Esophagus squamous epithelium (tissue), 4 donors: ENCODE measurements at regions not wholly inside any gene's neighbourhood (a gene's known extent, or its start where the extent isn't known, plus 50 kb on each side); places are given as distances from the start of the nearest gene placed in this dataset.

Experiments used
- CTCF ChIP-seq, 6 experiments: fragments of 450-650 bp in 4 of 6; fragments of 200-600 bp in 2 of 6; sonication (generic) in 2 of 6; IDR thresholded peaks; one replicate each; pipeline ENCODE4 v1.5.1; 2016 to 2019; ENCODE audit warnings: antibody characterized with exemption in 6 of 6, mild to moderate bottlenecking in 4 of 6, moderate library complexity in 4 of 6
- POLR2A ChIP-seq, 4 donors: fragments of 450-650 bp; IDR thresholded peaks; one replicate each; pipeline ENCODE4 v1.6.1; 2017; ENCODE audit warnings: antibody characterized with exemption in 4 of 4, mild to moderate bottlenecking in 4 of 4, moderate library complexity in 3 of 4

DNA sequence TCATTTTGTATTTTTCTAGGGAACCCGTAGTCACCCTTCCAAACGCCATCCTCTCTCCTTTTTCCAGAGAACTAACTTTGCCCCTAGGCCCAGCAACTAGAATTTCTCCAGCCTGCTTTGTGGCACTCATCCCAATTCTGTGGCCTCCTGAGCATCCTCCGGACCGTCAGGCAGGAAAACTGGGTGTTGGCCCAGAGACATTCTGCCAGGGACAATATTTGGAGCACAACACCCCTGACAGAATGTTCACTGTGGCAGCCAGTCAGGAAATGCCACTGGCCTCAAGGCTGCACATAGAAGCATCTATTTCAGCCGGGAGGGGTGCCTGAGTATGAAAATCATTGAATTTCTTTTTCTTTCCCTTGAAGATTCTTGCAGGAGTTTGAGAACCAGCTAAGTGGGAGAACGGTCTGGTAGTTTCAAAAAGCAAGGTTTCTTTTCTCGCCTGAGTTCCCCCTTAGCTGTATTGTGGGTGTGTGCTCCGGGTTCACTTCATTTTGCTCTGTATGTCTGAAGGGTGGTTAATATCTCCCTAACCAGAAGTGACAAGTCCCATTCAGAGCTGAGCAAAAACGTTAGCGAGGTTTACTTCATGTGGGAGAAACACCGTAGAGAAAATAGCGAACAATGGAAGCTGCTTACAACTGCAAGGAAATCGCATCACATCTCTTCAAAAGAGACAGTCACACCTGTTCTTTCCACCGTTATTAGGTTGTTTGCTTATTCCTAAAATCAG is 108.1 kb upstream of the TPM1 start:
- TF ChIP-seq CTCF (IDR thresholded peaks at IDR 0.05) (no peak), POLR2A (IDR thresholded peaks at IDR 0.05) (no peak)
